GM12864 (cell line): ENCODE measurements at regions not wholly inside any gene's neighbourhood (a gene's known extent, or its start where the extent isn't known, plus 50 kb on each side); places are given as distances from the start of the nearest gene placed in this dataset.

Experiments
- DNase-seq: peaks from one replicate; pipeline ENCODE4 v3.0.0-alpha.2; 2011; ENCODE audit warnings: low read depth
- H3K4me3 ChIP-seq: 2 replicates; pipeline ENCODE4 v1.5.1; 2011; ENCODE audit warnings: mild to moderate bottlenecking, low read depth, low read length, control low read depth
- TF ChIP-seq, protein P1 (sequence below): IDR thresholded peaks from 2 replicates; pipeline ENCODE4 v1.5.1; 2011; ENCODE audit warnings: low read depth, mild to moderate bottlenecking, moderate library complexity, low read length, control low read depth, inconsistent platforms; ENCODE audit errors: missing control alignments

- DNase-seq: no peak
- H3K4me3 ChIP-seq: no peak overlapping the region
- TF ChIP-seq, protein P1, sequence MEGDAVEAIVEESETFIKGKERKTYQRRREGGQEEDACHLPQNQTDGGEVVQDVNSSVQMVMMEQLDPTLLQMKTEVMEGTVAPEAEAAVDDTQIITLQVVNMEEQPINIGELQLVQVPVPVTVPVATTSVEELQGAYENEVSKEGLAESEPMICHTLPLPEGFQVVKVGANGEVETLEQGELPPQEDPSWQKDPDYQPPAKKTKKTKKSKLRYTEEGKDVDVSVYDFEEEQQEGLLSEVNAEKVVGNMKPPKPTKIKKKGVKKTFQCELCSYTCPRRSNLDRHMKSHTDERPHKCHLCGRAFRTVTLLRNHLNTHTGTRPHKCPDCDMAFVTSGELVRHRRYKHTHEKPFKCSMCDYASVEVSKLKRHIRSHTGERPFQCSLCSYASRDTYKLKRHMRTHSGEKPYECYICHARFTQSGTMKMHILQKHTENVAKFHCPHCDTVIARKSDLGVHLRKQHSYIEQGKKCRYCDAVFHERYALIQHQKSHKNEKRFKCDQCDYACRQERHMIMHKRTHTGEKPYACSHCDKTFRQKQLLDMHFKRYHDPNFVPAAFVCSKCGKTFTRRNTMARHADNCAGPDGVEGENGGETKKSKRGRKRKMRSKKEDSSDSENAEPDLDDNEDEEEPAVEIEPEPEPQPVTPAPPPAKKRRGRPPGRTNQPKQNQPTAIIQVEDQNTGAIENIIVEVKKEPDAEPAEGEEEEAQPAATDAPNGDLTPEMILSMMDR: no peak
Measured at GRCh38 chr7:380711-381210, 90.8 kb downstream of the FOXL3 start.

- H3K4me3 ChIP-seq: no peak overlapping the region
- TF ChIP-seq, protein P1: no peak
- no peak for DNase-seq
Measured at GRCh38 chr7:381211-382042, 91.5 kb downstream of the FOXL3 start.

DNA sequence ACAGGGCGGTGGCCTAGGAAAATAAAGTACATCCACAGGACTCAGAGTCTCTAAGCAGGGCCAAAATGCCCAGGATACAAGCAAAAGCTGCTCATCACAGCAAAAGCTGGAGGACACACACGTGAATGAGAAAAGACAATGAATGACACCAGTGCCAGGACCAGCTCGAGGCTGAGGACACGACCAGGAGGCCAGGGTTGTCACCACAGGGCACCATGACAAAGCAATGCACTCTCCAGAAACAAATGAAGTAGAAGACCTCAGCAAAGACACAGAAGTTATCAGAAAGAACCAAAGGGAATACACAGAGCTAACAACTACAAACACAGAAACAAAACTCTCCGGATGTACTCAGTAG lies 92.1 kb downstream of the FOXL3 start:
- H3K4me3 ChIP-seq: no peak overlapping the region
- no peak for DNase-seq
- TF ChIP-seq, protein P1: no peak

- TF ChIP-seq, protein P1: no peak
- no peak overlapping the region for H3K4me3 ChIP-seq
- DNase-seq: no peak
Measured at GRCh38 chr7:386385-386784, 96.4 kb downstream of the FOXL3 start.

DNA sequence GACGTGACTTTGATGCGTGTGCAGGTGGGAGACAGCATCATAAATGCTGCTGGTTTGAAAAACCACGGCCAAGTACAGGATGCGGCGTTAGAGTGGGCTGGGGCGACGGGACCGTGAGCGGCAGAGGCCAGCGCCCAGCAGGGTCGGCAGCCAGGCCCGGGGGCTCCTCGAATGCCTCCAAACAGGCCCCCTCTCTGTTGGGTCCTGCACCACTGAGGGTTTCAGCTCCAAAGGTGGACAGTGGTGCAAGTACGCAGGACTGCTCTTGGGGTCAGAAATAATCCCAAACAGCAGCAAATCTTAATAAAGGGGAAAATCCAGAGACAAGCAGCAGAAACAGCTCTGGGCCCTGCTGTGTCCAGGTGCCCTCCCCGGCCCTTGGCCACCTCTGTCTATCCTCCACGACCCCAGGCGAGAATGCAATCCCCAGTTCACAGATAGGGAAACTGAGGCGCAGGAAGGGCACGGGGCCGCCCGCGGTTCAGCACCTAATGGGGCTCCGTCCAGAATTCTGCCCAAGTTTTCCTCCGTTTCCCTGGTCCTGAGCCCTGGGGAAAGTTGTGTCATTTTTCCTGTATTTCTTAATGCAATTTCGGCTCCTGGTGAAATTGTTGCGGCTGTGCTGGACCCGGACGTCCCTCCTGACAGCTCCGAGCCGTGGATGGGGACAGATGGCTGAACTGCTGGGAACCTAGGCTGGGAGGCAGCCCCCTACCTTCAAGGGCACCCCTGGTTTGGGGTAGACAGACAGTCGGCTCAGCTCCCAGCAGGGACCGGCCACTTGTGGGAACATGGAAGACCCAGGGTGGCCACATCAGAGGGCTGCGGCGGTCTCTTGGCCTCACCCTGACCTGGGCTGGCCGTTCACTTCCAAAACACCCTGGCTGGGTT lies 97.4 kb downstream of the FOXL3 start:
- TF ChIP-seq, protein P1: no peak
- no peak for DNase-seq
- no peak overlapping the region for H3K4me3 ChIP-seq

DNA sequence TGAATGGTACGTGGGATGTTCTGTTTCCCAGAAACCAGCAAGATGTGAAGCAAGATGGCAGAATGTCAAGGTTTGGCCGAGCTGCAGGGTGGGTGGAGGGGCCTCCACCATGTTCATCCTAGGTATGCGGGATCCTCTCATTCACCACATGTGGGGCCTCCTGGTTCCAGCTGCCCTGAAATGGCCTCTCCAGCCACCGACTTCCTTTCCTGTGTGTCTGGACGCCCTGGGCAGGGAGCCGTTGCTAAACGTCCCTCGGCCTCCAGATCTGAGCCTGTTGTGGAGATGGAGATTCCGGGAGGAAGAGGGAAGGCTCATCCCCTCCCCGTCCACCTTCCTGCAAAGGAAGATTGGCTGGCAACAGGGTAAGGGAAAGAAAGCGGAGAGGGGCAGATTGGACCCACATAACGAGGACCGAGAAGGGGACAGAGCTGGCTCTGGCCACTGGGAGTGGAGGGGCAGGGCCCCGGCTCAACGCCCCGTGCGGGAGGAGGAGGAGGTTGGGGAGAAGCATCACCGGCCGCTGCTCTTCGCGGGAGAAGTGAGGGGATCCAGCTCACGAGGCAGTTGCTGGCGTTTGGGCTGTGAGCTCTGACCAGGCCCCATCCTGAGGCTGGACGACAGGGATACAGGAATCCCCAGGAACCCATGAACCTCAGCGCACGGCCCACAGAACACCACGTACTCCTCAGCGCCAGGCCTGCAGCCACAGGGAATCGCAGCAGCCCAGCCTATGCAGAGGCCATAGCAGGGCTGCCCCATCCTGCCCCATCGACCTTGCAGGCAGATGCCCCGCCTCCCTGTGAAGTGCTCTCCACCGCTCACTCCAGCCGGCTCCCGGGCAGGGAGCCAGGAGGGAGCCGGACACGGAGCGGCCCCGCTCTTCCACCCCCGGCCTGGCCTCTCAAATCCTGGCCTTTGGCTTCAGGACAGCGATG lies 98.3 kb downstream of the FOXL3 start:
- H3K4me3 ChIP-seq: no peak overlapping the region
- TF ChIP-seq, protein P1: no peak
- DNase-seq: no peak
